Panc1 (cell line): ENCODE measurements at regions not wholly inside any gene's neighbourhood (a gene's known extent, or its start where the extent isn't known, plus 50 kb on each side); places are given as distances from the start of the nearest gene placed in this dataset.

ENCODE experiments used
- ATAC-seq: fragments of 200-7000 bp; cut with Tn5 transposase; 2 replicates; pipeline ENCODE4 v1.9.1; 2020; ENCODE audit warnings: mild to moderate bottlenecking, moderate library complexity
- BruUV-seq: library from RNA; stranded (reverse); fragments of 400-500 nt; replicated peaks from 2 replicates; lab custom pipeline; 2021; lab: Mats Ljungman, UMichigan
- CTCF ChIA-PET: fragments of 300-600 bp; sonication (Branson Sonifier 250); formaldehyde crosslinking; loops from one replicate; lab custom pipeline; 2022; ENCODE audit warnings: antibody characterized with exemption; lab: Charles Lee
- POLR2A ChIA-PET: fragments of 300-600 bp; sonication (Branson Sonifier 250); formaldehyde crosslinking; loops from one replicate; lab custom pipeline; 2022; ENCODE audit warnings: antibody characterized with exemption; lab: Charles Lee
- DNase-seq: peaks from one replicate; pipeline ENCODE4 v3.0.0-alpha.2; 2010; ENCODE audit warnings: low read depth, low spot score
- H3K27ac ChIP-seq: 2 replicates; pipeline ENCODE4 v1.5.1; 2011; ENCODE audit warnings: mild to moderate bottlenecking, low read length, inconsistent platforms
- H3K27me3 ChIP-seq: fragments of 200-500 bp; sonication (Bioruptor generic); 2 replicates; pipeline ENCODE4 v1.6.0; 2014; ENCODE audit warnings: low read length, inconsistent platforms; ENCODE audit not compliant: control insufficient read depth, insufficient read depth
- H3K36me3 ChIP-seq: fragments of 200-500 bp; sonication (Bioruptor generic); 2 replicates; pipeline ENCODE4 v1.5.1; 2014; ENCODE audit warnings: inconsistent platforms, mild to moderate bottlenecking, low read length, moderate library complexity; ENCODE audit not compliant: control insufficient read depth, insufficient read depth
- H3K4me1 ChIP-seq: 2 replicates; pipeline ENCODE4 v1.5.1; 2011; ENCODE audit warnings: inconsistent platforms, mild to moderate bottlenecking, low read length, moderate library complexity; ENCODE audit not compliant: control insufficient read depth, insufficient read depth
- H3K4me3 ChIP-seq, 2 experiments: 2 replicates each; pipeline ENCODE4 v1.5.1; 2011 to 2012; ENCODE audit warnings: low read depth in 2 of 2, low read length in 2 of 2, mild to moderate bottlenecking in 2 of 2, inconsistent platforms in 1 of 2, moderate library complexity in 1 of 2
- H3K9me3 ChIP-seq: fragments of 200-500 bp; sonication (Bioruptor generic); 2 replicates; pipeline ENCODE4 v1.5.1; 2014; ENCODE audit warnings: low read depth, mild to moderate bottlenecking, inconsistent platforms, low read length, moderate library complexity; ENCODE audit not compliant: control insufficient read depth, insufficient read depth
- POLR2AphosphoS5 ChIP-seq: IDR thresholded peaks from 2 replicates; pipeline ENCODE4 v1.6.1; 2012; ENCODE audit warnings: mild to moderate bottlenecking, low read depth, low read length, moderate library complexity
- TCF7L2 ChIP-seq: IDR thresholded peaks from 2 replicates; pipeline ENCODE4 v1.6.1; 2011; ENCODE audit warnings: mild to moderate bottlenecking, low read depth, low read length, inconsistent platforms
- in situ Hi-C: cut with HindIII; loops from 2 replicates; pipeline ENCODE4 v1.10.0; 2016; ENCODE audit warnings: low sequenced_read_pairs, low pct_unique_long_range_greater_than_20kb
- intact Hi-C: fragments of 100-400 bp; cut with micrococcal nuclease; formaldehyde crosslinking; loops from one replicate; pipeline ENCODE4 v1.10.0; 2022; ENCODE audit not compliant: unreplicated experiment
- TF ChIP-seq, protein P1 (sequence below): fragments of 450-650 bp; IDR thresholded peaks from 2 replicates; pipeline ENCODE4 v1.5.1; 2017; ENCODE audit warnings: mild to moderate bottlenecking
- TF ChIP-seq, protein P2 (sequence below), 2 experiments: IDR thresholded peaks; 2 replicates each; pipeline ENCODE4 v1.6.1; 2011 to 2012; ENCODE audit warnings: low read depth in 2 of 2, control low read depth in 1 of 2, low read length in 1 of 2, mild to moderate bottlenecking in 1 of 2, moderate library complexity in 1 of 2; ENCODE audit not compliant: insufficient read depth in 1 of 2

DNA sequence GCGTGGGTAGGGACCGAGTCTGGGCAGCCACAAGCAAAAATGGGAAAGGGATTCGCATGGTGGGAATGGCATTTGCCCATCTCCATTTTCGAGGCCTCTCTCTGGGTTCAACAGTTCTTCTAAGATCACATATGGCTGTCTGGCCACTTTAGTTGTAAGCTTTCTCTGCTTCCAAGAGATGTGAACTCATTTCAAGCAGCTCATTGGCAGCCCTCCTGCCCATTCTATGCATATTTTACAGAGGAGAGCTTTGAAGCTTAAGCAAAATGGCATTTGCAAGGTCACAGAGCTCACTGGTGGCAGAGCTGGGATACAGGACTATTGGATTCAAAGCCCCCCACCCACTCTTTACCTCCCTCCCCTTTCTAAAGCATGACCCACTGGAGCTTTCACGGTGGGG is 93.7 kb downstream of the HHIPL2 start:
- intact Hi-C loops (loop anchor here (10.0 kb wide), 3 partner anchors 359 to 1639 kb away; partner anchors contain the start of gene DUSP10), in situ Hi-C loops (no loop called here)
- Histone ChIP-seq H3K27me3 (0 out of 2 replicates have a peak, but pooled peaks cover 2% of the 10 kb centered on the region), H3K4me3 (no peak overlapping the region), H3K9me3 (no peaks in the 10 kb centered on the region), H3K4me1 (no peaks in the 10 kb centered on the region), H3K36me3 (no peaks in the 10 kb centered on the region), H3K27ac (no peak overlapping the region)
- no peak for ATAC-seq
- BruUV-seq: no TSS peak
- ChIA-PET POLR2A (no interaction called here), CTCF (no interaction called here)
- TF ChIP-seq, protein P1, sequence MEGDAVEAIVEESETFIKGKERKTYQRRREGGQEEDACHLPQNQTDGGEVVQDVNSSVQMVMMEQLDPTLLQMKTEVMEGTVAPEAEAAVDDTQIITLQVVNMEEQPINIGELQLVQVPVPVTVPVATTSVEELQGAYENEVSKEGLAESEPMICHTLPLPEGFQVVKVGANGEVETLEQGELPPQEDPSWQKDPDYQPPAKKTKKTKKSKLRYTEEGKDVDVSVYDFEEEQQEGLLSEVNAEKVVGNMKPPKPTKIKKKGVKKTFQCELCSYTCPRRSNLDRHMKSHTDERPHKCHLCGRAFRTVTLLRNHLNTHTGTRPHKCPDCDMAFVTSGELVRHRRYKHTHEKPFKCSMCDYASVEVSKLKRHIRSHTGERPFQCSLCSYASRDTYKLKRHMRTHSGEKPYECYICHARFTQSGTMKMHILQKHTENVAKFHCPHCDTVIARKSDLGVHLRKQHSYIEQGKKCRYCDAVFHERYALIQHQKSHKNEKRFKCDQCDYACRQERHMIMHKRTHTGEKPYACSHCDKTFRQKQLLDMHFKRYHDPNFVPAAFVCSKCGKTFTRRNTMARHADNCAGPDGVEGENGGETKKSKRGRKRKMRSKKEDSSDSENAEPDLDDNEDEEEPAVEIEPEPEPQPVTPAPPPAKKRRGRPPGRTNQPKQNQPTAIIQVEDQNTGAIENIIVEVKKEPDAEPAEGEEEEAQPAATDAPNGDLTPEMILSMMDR: no peak
- TF ChIP-seq, protein P2, sequence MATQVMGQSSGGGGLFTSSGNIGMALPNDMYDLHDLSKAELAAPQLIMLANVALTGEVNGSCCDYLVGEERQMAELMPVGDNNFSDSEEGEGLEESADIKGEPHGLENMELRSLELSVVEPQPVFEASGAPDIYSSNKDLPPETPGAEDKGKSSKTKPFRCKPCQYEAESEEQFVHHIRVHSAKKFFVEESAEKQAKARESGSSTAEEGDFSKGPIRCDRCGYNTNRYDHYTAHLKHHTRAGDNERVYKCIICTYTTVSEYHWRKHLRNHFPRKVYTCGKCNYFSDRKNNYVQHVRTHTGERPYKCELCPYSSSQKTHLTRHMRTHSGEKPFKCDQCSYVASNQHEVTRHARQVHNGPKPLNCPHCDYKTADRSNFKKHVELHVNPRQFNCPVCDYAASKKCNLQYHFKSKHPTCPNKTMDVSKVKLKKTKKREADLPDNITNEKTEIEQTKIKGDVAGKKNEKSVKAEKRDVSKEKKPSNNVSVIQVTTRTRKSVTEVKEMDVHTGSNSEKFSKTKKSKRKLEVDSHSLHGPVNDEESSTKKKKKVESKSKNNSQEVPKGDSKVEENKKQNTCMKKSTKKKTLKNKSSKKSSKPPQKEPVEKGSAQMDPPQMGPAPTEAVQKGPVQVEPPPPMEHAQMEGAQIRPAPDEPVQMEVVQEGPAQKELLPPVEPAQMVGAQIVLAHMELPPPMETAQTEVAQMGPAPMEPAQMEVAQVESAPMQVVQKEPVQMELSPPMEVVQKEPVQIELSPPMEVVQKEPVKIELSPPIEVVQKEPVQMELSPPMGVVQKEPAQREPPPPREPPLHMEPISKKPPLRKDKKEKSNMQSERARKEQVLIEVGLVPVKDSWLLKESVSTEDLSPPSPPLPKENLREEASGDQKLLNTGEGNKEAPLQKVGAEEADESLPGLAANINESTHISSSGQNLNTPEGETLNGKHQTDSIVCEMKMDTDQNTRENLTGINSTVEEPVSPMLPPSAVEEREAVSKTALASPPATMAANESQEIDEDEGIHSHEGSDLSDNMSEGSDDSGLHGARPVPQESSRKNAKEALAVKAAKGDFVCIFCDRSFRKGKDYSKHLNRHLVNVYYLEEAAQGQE (IDR thresholded peaks at IDR 0.05; ENCODE audit: insufficient read depth in 1 of 2, low read depth in 2 of 2, low read length in 1 of 2): no peak
- TF ChIP-seq POLR2AphosphoS5: no peak
- DNase-seq: no peak

DNA sequence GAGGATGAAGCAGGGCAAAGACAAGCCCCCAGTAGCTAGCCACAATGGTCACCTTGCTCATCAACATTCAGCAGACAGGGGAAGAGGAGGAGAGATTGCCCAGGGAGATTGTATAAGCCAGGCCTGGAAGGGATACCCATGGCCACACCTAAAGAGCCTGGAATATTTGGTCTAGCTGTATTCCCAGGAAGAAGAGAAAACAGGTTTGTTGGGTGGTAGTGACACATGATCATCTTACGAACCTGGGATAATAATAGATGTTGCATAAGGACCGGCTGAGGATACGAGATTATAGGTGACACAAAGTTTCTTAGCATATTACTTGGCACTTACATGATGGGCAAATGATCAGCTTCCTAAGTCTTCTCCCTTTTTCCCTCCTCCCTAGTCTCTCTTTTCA is 95.9 kb downstream of the HHIPL2 start:
- no peak for ATAC-seq
- Histone ChIP-seq H3K36me3 (no peaks in the 10 kb centered on the region), H3K27me3 (0 out of 2 replicates have a peak, but pooled peaks cover 2% of the 10 kb centered on the region), H3K27ac (no peak overlapping the region), H3K4me3 (no peak overlapping the region), H3K4me1 (no peaks in the 10 kb centered on the region), H3K9me3 (no peaks in the 10 kb centered on the region)
- in situ Hi-C loops (no loop called here), intact Hi-C loops (loop anchor here (10.0 kb wide), 3 partner anchors 357 to 1637 kb away; partner anchors contain the start of gene DUSP10)
- no peak for DNase-seq
- no TSS peak for BruUV-seq
- TF ChIP-seq, protein P2 (IDR thresholded peaks at IDR 0.05; ENCODE audit: insufficient read depth in 1 of 2, low read depth in 2 of 2, low read length in 1 of 2): no peak
- TF ChIP-seq POLR2AphosphoS5 (no peak), TCF7L2 (no peak)
- POLR2A ChIA-PET: no interaction called here
- CTCF ChIA-PET: no interaction called here
